Embryonic facial prominence (tissue), 1 donor: ENCODE measurements at regions not wholly inside any gene's neighbourhood (a gene's known extent, or its start where the extent isn't known, plus 50 kb on each side); places are given as distances from the start of the nearest gene placed in this dataset.
"Not testable (repeated sequence)": the region's sequence is repeated elsewhere in the genome, so short reads cannot be mapped to it uniquely, and the experiment has no call there.

Experiments
- DNase-seq: peaks from one replicate; pipeline ENCODE4 v3.0.0-alpha.2; 2016; ENCODE audit errors: extremely low spot score

- DNase-seq: no peak
Observed at GRCh38 chr6:4677011-4677750, 99.0 kb upstream of the CDYL start.

DNA sequence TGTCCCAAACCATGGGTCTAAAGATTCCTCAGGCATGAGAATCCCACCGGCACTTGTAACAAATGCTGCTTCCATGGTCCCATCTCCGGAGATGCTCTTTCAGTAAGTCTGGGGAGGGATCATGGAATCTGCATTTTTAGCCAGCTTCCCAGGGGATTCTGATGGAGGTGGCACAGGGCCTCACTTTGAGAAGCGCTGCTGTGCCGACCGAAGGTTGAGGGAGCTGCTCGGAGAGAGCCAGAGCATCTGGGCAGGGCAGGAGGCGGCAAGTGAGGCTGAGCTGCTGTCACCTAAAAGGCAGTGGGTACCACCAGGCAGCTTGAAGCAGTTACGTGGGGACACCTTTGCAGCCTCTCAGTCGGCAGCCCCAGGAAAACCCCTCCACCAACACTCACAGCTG is 100.2 kb upstream of the CDYL start:
- DNase-seq: no peak

DNA sequence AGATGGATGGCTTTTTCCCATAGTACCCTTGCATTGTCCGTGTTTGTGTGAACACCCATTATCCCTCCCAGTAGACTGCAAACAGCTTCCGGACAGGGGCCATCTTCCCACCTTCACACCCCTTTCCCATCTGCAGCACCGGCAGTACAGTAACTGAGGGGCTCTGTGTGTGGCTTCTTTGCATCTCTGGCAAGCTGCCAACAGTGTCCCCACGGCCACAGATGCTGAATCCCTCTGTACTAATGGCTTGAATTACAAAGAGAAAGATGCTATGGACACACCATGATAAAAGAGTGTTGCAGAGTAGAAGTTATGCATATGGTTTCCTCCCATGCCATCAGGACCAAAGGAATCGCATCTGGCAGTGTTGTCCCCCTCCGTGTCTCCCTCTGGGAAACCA is 101.1 kb upstream of the CDYL start:
- DNase-seq: no peak

- no peak for DNase-seq
Observed at GRCh38 chr6:4673861-4674260, 102.3 kb upstream of the CDYL start.

DNA sequence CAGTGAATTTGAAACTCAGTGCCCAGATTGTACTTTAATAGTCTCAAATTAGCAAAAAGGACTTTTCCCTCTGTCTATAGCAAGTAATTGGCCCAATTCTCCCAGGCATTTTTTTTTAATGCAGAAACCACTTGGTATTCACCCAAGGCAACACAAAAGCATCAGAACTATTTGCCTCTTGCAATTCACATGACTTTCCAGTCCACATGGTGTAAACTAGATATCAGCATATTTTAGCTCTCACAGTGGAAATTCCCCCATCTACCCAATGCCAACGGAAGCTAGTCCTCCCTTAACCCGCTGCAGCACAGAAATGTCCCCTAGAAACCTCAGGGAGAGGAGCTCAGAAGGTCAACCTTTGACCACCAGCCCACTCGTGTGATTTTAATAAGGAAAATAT is 103.4 kb upstream of the CDYL start:
- no peak for DNase-seq

DNA sequence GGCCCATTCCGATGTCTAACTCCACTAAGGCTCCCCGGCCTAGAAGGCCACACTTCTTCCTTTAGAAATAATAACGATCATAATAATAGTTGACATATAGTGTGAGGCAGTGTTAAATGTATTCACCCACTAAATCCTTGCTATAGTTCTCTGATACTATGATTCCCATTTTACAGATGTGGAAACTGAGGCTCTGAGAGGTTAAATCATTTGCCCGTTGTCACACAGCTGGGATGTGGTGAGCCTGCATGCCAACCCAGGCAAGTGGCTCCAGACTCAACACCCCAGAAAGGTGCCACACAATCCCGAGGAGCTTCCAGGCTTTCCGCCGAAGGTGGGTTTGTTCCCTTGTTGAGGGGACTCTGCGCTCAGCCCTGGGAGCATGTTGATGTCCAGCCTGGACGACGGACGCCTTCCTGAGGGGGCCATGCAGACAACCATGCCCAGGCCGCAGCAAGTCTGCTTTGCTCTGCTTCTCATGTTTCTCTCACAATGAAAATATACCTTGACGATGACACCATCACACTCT is 104.6 kb upstream of the CDYL start:
- DNase-seq: no peak

DNA sequence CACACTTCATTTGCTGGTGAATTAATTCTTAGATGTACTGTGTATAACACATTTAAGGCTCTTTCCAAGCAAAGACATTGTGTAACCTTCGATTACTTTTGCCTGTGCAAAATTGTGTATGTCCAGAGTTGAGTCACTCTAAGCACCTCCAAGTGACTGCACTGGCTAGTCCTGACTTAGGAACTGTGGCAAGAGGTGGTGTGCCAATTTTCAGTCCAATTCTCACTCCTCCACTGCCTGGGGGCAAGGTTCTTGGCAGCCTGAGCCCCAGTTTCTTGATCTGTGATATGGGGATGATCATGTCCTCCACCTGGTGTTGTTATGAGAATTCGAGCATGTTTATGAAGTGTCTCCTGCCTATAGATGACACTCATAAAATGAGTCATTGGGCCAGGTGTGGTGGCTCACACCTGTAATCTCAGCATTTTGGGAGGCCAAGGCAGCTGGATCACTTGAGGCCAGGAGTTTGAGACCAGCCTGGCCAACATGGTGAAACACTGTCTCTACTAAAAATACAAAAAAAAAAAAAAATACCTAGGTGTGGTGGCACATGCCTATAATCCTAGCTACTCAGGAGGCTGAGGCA is 105.3 kb upstream of the CDYL start:
- no peak for DNase-seq

- DNase-seq: no peak
Observed at GRCh38 chr6:4670290-4670689, 105.9 kb upstream of the CDYL start.

- DNase-seq: no peak
Observed at GRCh38 chr6:4668271-4669179, 107.7 kb upstream of the CDYL start.

GRCh38 chr6:4667591-4667990 is 108.6 kb upstream of the CDYL start:
- no peak for DNase-seq

- no peak for DNase-seq
Observed at GRCh38 chr6:4666886-4667513, 109.2 kb upstream of the CDYL start.

DNA sequence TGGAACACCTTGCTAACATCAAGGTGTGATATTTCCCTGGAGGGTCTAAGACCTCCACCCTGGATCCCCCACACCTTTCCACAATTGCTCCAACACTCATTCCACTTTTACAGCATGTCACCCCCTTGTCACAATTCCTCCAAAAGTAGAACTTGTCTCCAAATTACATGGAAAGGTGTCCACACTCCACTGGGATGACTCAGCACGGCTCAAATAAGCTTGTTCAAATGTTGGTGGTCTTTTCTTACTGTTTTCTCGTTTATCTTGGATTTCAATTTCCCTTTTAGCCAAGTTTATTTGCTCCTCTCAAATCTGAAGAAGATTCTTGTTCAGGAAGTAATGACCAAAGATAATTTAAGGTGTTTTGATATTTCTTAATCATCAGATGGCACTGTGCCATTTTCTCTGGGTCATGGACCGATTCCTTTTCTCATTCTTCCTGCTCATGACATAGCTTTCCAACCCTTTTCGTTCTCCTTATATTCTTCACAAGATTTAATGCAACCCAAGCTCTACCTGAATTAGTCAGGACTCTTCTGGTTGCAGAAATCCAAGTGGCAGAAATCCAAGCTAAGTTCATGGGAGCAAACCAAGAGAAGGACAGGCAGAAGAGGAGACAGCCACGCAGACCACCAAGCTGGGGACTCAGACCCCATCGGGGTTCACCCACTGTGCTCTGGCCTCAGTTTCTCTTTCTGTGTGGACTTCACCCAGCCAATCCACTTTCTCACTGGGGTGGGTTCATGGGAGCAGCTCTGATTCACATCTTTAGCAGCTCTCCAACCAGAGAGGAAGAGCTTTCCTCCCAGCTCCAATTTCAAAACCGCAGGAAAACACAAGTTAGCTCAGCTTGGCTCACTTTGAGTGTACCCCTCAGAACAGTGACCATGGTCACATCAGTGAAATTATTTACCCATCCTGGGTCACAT is 110.5 kb upstream of the CDYL start:
- no peak for DNase-seq

DNA sequence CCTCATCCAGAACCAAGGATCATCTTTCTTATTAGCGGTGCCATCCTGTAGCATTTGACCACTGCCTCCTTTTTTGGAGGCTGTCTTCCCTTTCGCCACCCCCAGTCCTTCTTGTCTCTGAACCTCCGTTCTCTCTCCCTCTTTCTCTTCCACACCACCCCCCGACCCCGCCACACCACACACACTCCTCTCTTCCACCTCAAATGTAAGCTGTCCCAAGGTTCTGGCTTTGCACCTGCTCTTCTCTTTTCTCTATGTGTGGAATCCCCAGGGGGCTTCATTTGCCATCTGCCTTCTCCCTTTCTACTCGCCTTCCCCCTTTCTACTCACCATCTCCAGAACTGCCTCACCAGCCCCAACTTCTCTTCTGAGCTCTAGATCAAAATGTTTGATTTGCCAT is 111.3 kb upstream of the CDYL start:
- no peak for DNase-seq

DNA sequence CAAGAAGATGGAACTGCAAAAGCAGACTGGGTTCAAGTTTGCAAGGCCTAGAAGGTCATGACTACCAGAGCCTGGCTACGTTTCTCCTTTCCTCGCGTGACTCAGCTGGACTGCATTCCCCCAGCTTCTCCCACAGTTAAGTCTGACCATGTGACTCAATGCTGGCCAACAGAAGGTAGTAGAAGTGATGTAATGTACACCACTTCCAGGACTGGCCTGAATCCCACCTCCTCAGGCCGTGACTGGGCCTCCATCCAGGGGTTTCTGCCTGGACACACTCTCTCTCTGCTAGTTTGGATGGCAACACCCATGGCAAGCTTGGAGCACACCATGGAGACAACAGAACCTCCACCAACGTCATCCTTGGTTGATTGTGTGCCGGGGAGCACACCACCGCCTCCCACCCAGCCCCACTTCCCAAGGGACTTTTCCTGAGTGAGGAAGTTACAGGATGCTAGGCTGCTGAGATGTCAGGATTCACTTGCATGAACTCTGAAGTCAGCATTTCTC is 112.0 kb upstream of the CDYL start:
- no peak for DNase-seq

- DNase-seq: no peak
Observed at GRCh38 chr6:4662886-4663285, 113.3 kb upstream of the CDYL start.

GRCh38 chr6:4661391-4661790 is 114.8 kb upstream of the CDYL start:
- no peak for DNase-seq

- DNase-seq: no peak
Observed at GRCh38 chr6:4660377-4661321, 115.6 kb upstream of the CDYL start.

DNA sequence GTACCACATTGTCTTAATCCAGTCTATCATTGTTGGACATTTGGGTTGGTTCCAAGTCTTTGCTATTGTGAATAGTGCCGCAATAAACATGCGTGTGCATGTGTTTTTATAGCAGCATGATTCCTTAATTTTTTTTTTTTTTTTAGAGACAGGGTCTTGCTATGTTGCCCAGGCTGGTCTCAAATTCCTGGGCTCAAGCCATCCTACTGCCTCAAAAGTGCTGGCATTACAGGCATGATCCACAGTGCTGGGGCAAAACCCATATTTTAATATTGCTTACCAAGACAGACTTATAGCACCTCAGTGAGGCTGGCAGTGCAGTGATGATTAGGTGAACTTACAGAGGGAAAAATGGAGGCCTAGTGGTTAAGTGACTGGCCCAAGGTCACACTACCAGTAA is 116.5 kb upstream of the CDYL start:
- DNase-seq: not testable (repeated sequence)

- DNase-seq: no peak
Observed at GRCh38 chr6:4658486-4658885, 117.7 kb upstream of the CDYL start.

GRCh38 chr6:4656106-4656505 is 120.1 kb upstream of the CDYL start:
- no peak for DNase-seq
